HG02678 (cell line): ENCODE measurements at regions not wholly inside any gene's neighbourhood (a gene's known extent, or its start where the extent isn't known, plus 50 kb on each side); places are given as distances from the start of the nearest gene placed in this dataset.
"Not testable (repeated sequence)": the region's sequence is repeated elsewhere in the genome, so short reads cannot be mapped to it uniquely, and the experiment has no call there.

Experiments
- ATAC-seq: cut with Tn5 transposase; IDR thresholded peaks from one replicate; pipeline ENCODE4 v1.9.1; 2021; ENCODE audit warnings: mild to moderate bottlenecking, moderate library complexity; ENCODE audit not compliant: unreplicated experiment

DNA sequence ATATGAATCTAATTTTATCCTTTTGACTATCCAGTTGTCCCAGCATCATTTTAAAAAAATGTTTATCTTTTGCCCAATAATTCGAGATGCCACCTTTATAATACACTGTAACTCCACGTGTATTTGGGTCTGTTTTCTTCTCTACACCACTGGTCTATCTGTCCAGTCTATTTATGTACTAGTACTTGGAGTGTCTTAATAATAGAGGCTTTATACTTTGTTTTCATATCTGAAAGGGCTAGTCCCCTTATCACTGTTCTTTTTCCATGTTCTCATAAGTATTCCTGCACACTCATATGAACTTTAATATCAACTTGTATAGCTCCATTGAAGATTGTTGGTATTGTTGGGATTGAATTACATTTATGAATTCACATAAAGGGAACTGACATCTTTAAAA is 101.1 kb upstream of the RMP24 start:
- ATAC-seq = no peak

DNA sequence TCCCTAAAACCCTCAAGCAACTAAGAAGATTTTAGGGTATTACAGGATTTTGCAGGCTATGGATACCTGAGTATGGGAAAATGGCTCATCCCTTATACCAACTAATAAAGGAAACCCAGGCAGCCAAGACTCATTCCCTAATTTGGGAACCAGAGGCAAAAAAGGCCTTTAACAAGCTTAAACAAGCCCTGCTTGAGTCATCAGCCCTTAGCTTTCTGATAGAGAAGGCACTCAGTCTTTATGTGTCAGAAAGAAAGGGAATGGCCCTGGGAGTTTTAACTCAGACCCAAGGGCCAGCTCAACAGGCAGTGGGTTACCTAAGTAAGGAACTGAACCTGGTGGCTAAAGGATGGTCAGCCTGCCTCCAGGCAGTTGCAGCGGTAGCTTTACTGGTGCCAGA is 96.9 kb upstream of the RMP24 start:
- no peak for ATAC-seq

- no peak for ATAC-seq
Observed at GRCh38 chr18:35876243-35876642, 96.2 kb upstream of the RMP24 start.

DNA sequence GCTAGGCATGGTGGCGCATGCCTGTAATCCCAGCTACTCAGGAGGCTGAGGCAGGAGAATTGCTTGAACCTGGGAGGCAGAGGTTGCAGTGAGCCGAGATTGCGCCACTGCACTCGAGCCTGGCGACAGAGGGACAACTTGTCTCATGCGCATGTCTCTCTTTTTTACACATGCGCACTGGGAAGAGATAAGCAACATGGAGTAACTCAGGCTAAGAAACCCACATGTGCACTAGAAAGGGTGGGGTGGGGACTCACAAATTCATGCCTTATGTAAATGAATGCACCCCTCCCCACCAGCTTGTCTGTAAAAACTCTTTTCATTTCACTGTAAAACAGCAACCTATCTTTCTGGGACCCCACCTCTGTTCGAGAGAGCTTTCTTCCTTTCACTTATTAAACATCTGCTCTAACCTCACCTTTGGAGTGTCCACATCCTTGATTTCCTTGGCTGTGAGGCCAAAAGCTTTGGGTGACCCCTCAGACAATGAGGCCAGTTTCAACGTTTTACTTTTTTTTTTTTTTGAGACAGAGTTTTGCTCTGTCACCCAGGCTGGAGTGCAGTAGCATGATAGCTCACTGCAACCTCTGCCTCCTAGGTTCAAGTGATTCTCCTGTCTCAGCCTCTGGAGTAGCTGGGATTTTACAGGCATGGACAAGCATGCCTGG is 91.6 kb upstream of the RMP24 start:
- ATAC-seq = no peak

GRCh38 chr18:35888329-35888728 is 84.2 kb upstream of the RMP24 start:
- no peak for ATAC-seq

DNA sequence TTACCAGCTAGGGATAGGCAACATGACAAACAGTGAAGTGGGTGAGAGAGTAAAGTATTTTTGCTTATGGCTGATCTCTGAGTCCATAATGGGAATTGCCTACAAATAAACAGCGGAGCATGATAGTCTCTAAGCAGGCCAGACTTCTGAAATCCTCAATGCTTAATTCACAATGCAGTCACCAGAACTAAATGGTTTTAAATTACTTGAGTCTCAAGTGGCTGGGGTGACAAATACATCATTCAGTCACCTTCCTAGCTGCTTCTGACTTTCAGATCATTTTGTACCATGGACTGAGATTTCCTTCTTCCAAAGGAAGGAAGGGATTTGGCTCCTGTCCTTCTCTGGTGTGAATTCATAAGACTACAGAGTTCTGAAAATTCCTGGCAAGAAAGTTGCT is 82.8 kb upstream of the RMP24 start:
- no peak for ATAC-seq

- no peak for ATAC-seq
Observed at GRCh38 chr18:35890323-35890722, 82.2 kb upstream of the RMP24 start.

- ATAC-seq = no peak
Observed at GRCh38 chr18:35892118-35892517, 80.4 kb upstream of the RMP24 start.

DNA sequence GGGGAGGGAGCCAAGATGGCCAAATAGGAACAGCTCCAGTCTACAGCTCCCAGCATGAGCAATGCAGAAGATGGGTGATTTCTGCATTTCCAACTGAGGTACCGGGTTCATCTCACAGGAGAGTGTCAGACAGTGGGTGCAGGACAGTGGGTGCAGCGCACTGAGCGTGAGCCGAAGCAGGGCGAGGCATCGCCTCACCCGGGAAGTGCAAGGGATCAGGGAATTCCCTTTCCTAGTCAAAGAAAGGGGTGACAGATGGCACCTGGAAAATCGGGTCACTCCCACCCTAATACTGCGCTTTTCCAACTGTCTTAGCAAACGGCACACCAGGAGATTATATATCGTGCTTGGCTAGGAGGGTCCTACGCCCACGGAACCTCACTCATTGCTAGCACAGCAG is 75.0 kb upstream of the RMP24 start:
- ATAC-seq = not testable (repeated sequence)

- no peak for ATAC-seq
Observed at GRCh38 chr18:35904389-35905037, 68.0 kb upstream of the RMP24 start.

DNA sequence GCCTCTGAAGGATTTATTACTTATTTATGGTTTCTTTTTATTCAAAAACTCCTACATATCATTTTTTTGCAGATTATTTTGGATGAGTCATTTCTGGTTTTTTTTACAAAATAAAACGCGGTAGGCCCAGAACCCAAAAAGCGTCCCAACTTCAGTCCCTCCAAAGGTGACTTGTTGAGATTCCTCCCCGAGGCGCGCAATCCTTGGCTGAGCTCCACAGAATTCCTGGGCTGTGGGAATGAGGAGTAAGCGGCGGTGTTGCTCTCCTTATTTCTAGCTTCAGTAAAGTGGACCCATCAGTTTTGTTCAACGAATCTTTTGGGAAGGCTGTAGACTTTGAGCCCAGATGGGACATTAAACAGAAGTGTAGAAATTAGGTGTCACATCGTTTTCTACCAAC is 67.0 kb upstream of the RMP24 start:
- no peak for ATAC-seq

DNA sequence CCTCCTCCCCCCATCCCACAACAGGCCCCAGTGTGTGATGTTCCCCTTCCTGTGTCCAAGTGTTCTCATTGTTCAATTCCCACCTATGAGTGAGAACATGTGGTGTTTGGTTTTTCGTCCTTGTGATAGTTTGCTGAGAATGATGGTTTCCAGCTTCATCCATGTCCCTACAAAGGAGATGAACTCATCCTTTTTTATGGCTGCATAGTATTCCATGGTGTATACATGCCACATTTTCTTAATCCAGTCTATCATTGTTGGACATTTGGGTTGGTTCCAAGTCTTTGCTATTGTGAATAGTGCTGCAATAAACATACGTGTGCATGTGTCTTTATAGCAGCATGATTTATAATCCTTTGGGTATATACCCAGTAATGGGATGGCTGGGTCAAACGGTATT is 66.2 kb upstream of the RMP24 start:
- not testable (repeated sequence) for ATAC-seq

DNA sequence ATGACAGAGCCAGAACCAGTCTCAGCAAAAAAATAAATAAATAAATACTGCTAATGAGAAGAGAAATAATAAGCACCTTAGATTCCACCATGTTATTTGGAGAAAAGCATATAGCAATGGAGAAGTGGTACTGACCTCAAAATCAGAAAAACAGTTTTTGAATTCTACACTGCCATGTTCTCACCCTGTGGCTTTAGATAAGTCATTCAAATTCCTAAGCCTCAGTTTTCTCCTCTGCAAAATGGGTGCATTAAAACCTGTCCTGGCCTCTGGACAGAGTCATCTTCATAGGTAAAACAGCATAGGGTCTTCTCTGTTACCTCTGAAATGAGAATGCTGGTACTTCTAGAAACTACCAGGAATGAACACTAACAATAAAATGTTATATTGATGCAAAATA is 62.2 kb upstream of the RMP24 start:
- no peak for ATAC-seq

GRCh38 chr18:35912332-35912731 is 60.1 kb upstream of the RMP24 start:
- no peak for ATAC-seq

GRCh38 chr18:35915056-35915455 is 57.4 kb upstream of the RMP24 start:
- no peak for ATAC-seq

DNA sequence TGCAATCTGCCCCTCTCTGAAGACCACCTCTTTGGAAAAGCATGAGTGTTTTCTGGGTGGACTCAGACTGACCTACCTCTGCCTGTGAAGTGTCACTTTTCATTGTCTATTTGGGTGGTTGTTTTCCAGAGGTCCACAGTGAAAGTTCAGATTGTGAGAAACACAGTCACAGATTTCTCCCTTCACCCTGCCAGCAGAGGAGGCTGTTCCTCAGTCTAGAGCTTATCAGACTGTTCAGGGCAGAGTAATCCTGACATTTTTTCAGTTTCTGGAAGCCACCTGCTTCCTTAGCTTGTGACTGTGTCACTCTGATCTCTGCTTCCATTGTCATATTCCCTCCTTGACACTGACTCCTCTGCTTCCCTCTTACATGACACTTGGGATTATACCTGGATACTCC is 55.4 kb upstream of the RMP24 start:
- no peak for ATAC-seq

DNA sequence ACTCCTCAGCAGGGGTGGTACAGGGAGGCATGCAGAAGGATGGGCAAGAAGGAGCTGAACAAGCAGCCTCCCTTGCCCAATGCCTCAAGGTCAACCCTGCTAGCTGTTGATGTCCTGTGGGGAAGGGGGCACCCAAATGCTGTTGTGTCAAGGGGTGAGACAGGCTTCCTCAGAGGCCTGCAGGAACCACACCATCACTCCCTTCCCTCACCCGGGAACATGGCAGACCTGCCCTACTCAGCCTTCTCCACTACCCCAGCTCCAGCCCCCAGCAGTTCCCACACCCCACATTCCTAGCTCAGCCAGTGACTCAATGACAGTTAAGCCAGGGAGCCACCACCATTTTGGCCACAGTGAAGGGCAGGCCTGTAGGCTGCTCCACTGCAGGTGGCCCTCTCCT is 53.9 kb upstream of the RMP24 start:
- ATAC-seq = no peak

- no peak for ATAC-seq
Observed at GRCh38 chr18:35919179-35919578, 53.3 kb upstream of the RMP24 start.

GRCh38 chr18:35920623-35921022 is 51.9 kb upstream of the RMP24 start:
- no peak for ATAC-seq
